ENCODE measurements at regions not wholly inside any gene's neighbourhood (a gene's known extent, or its start where the extent isn't known, plus 50 kb on each side); places are given as distances from the start of the nearest gene placed in this dataset.

GRCh38 chr13:84238381-84238780 is 356.1 kb upstream of the SLITRK1 start:
- no peak for FAIRE-seq

GRCh38 chr13:84237143-84237542 is 354.9 kb upstream of the SLITRK1 start:
- FAIRE-seq = no peak

- FAIRE-seq = no peak
Measured at GRCh38 chr13:84234416-84234815, 352.1 kb upstream of the SLITRK1 start.

GRCh38 chr13:84230568-84230967 is 348.3 kb upstream of the SLITRK1 start:
- FAIRE-seq = no peak

- FAIRE-seq = no peak
Measured at GRCh38 chr13:84211048-84211447, 328.8 kb upstream of the SLITRK1 start.

GRCh38 chr13:84208246-84208910 is 326.1 kb upstream of the SLITRK1 start:
- FAIRE-seq = no peak

GRCh38 chr13:84207509-84207908 is 325.2 kb upstream of the SLITRK1 start:
- FAIRE-seq = no peak

GRCh38 chr13:84200971-84201370 is 318.7 kb upstream of the SLITRK1 start:
- FAIRE-seq = no peak

GRCh38 chr13:84192125-84192524 is 309.9 kb upstream of the SLITRK1 start:
- no peak for FAIRE-seq

GRCh38 chr13:84191139-84191538 is 308.9 kb upstream of the SLITRK1 start:
- FAIRE-seq = no peak

GRCh38 chr13:84187626-84188025 is 305.4 kb upstream of the SLITRK1 start:
- no peak for FAIRE-seq

- FAIRE-seq = no peak
Measured at GRCh38 chr13:84139561-84140158, 257.4 kb upstream of the SLITRK1 start.

GRCh38 chr13:84137292-84137691 is 255.0 kb upstream of the SLITRK1 start:
- no peak for FAIRE-seq

- FAIRE-seq = no peak
Measured at GRCh38 chr13:84136582-84136981, 254.3 kb upstream of the SLITRK1 start.

GRCh38 chr13:84132491-84132890 is 250.2 kb upstream of the SLITRK1 start:
- FAIRE-seq = no peak

- FAIRE-seq = no peak
Measured at GRCh38 chr13:84131249-84131648, 249.0 kb upstream of the SLITRK1 start.

- FAIRE-seq = no peak
Measured at GRCh38 chr13:84130495-84131114, 248.3 kb upstream of the SLITRK1 start.

GRCh38 chr13:84129966-84130365 is 247.7 kb upstream of the SLITRK1 start:
- FAIRE-seq = no peak

- FAIRE-seq = no peak
Measured at GRCh38 chr13:84127597-84128128, 245.4 kb upstream of the SLITRK1 start.

GRCh38 chr13:84126671-84127171 is 244.4 kb upstream of the SLITRK1 start:
- FAIRE-seq = no peak

GRCh38 chr13:84121456-84121855 is 239.2 kb upstream of the SLITRK1 start:
- FAIRE-seq = no peak

GRCh38 chr13:84118839-84119409 is 236.7 kb upstream of the SLITRK1 start:
- FAIRE-seq = no peak

GRCh38 chr13:84098273-84098672 is 216.0 kb upstream of the SLITRK1 start:
- FAIRE-seq = no peak

GRCh38 chr13:84097148-84097547 is 214.9 kb upstream of the SLITRK1 start:
- FAIRE-seq = peak; percentile 15
